GM10248 (cell line): ENCODE measurements at regions not wholly inside any gene's neighbourhood (a gene's known extent, or its start where the extent isn't known, plus 50 kb on each side); places are given as distances from the start of the nearest gene placed in this dataset.

ENCODE experiments used
- CTCF ChIA-PET: fragments of 300-600 bp; sonication (Branson Sonifier 250); formaldehyde crosslinking; extraction: SDS; loops from one replicate; lab custom pipeline; 2021; ENCODE audit warnings: antibody characterized with exemption; lab: Yijun Ruan, JAX
- POLR2A ChIA-PET: fragments of 350-650 bp; sonication (Branson Sonifier 250); formaldehyde crosslinking; extraction: SDS; loops from one replicate; lab custom pipeline; 2020; ENCODE audit warnings: antibody characterized with exemption; lab: Yijun Ruan, JAX
- DNase-seq: peaks from one replicate; pipeline ENCODE4 v3.0.0; 2012; ENCODE audit errors: extremely low spot score
- CTCF ChIP-seq: IDR thresholded peaks from 2 replicates; pipeline ENCODE4 v1.5.1; 2012; ENCODE audit warnings: mild to moderate bottlenecking, low read depth; ENCODE audit errors: extremely low read depth, missing control alignments, control extremely low read depth

DNA sequence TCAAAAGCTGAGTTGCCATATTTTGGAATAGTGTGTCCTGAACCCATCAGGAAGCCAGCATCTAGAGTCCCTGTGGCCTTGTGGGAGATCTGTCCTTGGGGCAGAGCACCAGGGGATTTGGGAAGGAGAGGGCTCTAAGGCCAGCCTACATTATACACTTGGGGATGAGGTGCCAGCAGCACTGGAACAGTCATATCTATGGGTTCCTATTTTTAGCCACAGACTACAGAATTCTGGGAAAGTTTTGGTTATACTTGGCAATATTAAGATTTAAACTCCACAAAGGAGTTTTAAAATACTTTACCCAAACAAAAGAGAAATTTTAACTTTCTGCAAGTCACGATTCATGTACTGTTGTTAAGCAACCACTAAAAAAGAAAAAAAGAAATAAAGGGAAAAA, 405.7 kb upstream of the MMADHC start:
- DNase-seq, result no peak
- ChIA-PET CTCF (interaction anchor here (1.5 kb wide), 1 partner anchor 10 kb away, joined by 3 read pairs; no protein-coding TSS in a partner anchor), POLR2A (no interaction called here)
- no peak for TF ChIP-seq CTCF

GRCh38 chr2:149991576-149991975, 404.0 kb upstream of the MMADHC start:
- CTCF ChIA-PET, result interaction anchor here (1.2 to 1.5 kb wide), 2 partner anchors 11 to 29 kb away, joined by 3 read pairs; no protein-coding TSS in a partner anchor
- POLR2A ChIA-PET, result no interaction called here
- DNase-seq, result no peak
- no peak for TF ChIP-seq CTCF

- ChIA-PET POLR2A (no interaction called here), CTCF (interaction anchor here (1.2 kb wide), 1 partner anchor 30 kb away, joined by 3 read pairs; no protein-coding TSS in a partner anchor)
- no peak for TF ChIP-seq CTCF
- no peak for DNase-seq
Observed at GRCh38 chr2:149990965-149991364, 403.4 kb upstream of the MMADHC start.

DNA sequence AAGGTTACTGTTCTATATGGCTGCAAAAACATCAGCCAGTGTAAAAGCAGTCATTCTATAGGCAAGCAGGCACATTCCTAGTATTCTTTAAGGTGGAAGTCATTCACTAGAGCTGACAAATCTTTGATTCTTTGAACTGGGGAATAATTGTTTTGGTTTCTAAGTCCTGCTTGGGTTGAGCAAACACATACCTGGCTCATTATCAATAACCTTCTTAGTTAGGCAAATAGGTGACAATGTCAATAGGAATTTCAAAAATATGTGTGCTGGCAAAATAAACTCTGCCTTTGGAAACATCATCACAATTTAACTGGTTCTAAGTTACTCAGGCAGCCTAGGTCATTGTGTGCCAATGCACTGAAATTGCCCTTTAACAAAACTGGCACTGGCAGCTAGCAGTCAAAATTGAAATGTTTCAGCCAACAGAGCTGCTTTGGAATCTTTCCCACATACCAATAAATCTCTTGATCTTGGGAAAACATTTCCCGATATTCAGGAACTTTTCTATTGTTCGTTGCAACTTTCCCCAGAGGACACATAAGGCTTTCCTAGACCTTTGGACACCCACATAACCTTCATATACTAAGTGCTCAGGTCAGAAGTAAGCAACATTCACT, 402.0 kb upstream of the MMADHC start:
- ChIA-PET POLR2A (no interaction called here), CTCF (no interaction called here)
- TF ChIP-seq CTCF, result no peak
- DNase-seq, result no peak

GRCh38 chr2:149988361-149988760, 400.8 kb upstream of the MMADHC start:
- CTCF ChIA-PET, result no interaction called here
- TF ChIP-seq CTCF, result no peak
- DNase-seq, result no peak
- POLR2A ChIA-PET, result no interaction called here

DNA sequence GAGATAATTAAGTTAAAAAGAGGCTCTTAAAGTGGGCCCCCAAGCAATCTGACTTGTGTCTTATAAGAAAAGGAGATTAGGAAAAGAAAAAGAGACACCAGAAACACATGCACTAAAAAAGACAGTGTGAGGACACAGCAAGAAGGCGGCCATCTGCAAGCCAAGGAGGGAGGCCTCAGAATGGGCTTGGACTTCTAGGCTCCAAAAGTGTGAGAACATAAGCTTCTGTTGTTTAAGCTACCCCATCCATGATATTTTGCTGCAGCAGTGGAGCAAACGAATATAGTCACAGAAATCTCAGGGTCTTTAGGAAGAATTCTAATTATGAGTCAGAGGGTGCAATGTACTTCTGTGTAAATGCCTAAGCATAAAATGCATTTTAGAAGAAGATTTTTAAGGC, 399.3 kb upstream of the MMADHC start:
- ChIA-PET CTCF (interaction anchor here (1.1 kb wide), 1 partner anchor 11 kb away, joined by 3 read pairs; no protein-coding TSS in a partner anchor), POLR2A (no interaction called here)
- no peak for DNase-seq
- no peak for TF ChIP-seq CTCF
